SK-N-SH treated with all-trans-retinoic acid at 6 μM for 48 hours (cell line): ENCODE measurements at regions not wholly inside any gene's neighbourhood (a gene's known extent, or its start where the extent isn't known, plus 50 kb on each side); places are given as distances from the start of the nearest gene placed in this dataset.
"Not testable (repeated sequence)": the region's sequence is repeated elsewhere in the genome, so short reads cannot be mapped to it uniquely, and the experiment has no call there.

Source experiments
- ATAC-seq: fragments of 200-7000 bp; cut with Tn5 transposase; 3 replicates; pipeline ENCODE4 v1.9.1; 2020; ENCODE audit warnings: mild to moderate bottlenecking, moderate library complexity
- BACH2 ChIP-seq: fragments of 250-450 bp; sonication (Bioruptor Pico); IDR thresholded peaks from 2 replicates; pipeline ENCODE4 v1.9.0; 2021; ENCODE audit warnings: mild to moderate bottlenecking, borderline replicate concordance
- CSRNP3 ChIP-seq: fragments of 250-450 bp; sonication (Bioruptor Pico); IDR thresholded peaks from 2 replicates; pipeline ENCODE4 v1.5.1; 2021; ENCODE audit warnings: mild to moderate bottlenecking, moderate library complexity
- ESRRG ChIP-seq: fragments of 250-450 bp; sonication (Bioruptor Pico); IDR thresholded peaks from 2 replicates; pipeline ENCODE4 v1.6.1; 2021; ENCODE audit warnings: mild to moderate bottlenecking
- GLIS3 ChIP-seq: fragments of 250-450 bp; sonication (Bioruptor Pico); IDR thresholded peaks from 2 replicates; pipeline ENCODE4 v1.5.0; 2020; ENCODE audit warnings: mild to moderate bottlenecking, moderate library complexity
- ISL1 ChIP-seq: fragments of 250-450 bp; sonication (Bioruptor Pico); IDR thresholded peaks from 2 replicates; pipeline ENCODE4 v2.1.2; 2022; ENCODE audit warnings: mild to moderate bottlenecking, moderate library complexity
- OSR1 ChIP-seq: fragments of 250-450 bp; sonication (Bioruptor Pico); IDR thresholded peaks from 2 replicates; pipeline ENCODE4 v1.8.0; 2022; ENCODE audit warnings: moderate library complexity, mild to moderate bottlenecking, inconsistent platforms
- PATZ1 ChIP-seq: fragments of 250-450 bp; sonication (Bioruptor Pico); IDR thresholded peaks from 2 replicates; pipeline ENCODE4 v1.8.0; 2020; ENCODE audit warnings: mild to moderate bottlenecking, moderate library complexity, borderline replicate concordance
- PPARA ChIP-seq: fragments of 250-450 bp; sonication (Bioruptor Pico); IDR thresholded peaks from 2 replicates; pipeline ENCODE4 v1.5.0; 2020; ENCODE audit warnings: mild to moderate bottlenecking, borderline replicate concordance
- RARB ChIP-seq: fragments of 250-450 bp; sonication (Bioruptor Pico); IDR thresholded peaks from 2 replicates; pipeline ENCODE4 v1.8.0; 2021; ENCODE audit warnings: mild to moderate bottlenecking, moderate library complexity
- SNAI2 ChIP-seq: fragments of 250-450 bp; sonication (Bioruptor Pico); IDR thresholded peaks from 2 replicates; pipeline ENCODE4 v1.5.0; 2020; ENCODE audit warnings: mild to moderate bottlenecking, moderate library complexity
- TCF4 ChIP-seq: fragments of 250-450 bp; sonication (Bioruptor Pico); IDR thresholded peaks from 2 replicates; pipeline ENCODE4 v1.8.0; 2021; ENCODE audit warnings: mild to moderate bottlenecking, moderate library complexity, borderline replicate concordance
- TOX ChIP-seq: fragments of 250-450 bp; sonication (Bioruptor Pico); IDR thresholded peaks from 2 replicates; pipeline ENCODE4 v1.8.0; 2021; ENCODE audit warnings: mild to moderate bottlenecking, moderate library complexity, borderline replicate concordance
- ZC3H10 ChIP-seq: fragments of 250-450 bp; sonication (Bioruptor Pico); IDR thresholded peaks from 2 replicates; pipeline ENCODE4 v1.5.1; 2021; ENCODE audit warnings: mild to moderate bottlenecking, moderate library complexity
- ZFP3 ChIP-seq: fragments of 250-450 bp; sonication (Bioruptor Pico); IDR thresholded peaks from 2 replicates; pipeline ENCODE4 v1.5.0; 2020; ENCODE audit warnings: mild to moderate bottlenecking, moderate library complexity
- ZFP30 ChIP-seq: fragments of 450-650 bp; formaldehyde crosslinking; IDR thresholded peaks from 2 replicates; pipeline ENCODE4 v1.5.0; 2022; ENCODE audit warnings: mild to moderate bottlenecking, moderate library complexity
- ZNF565 ChIP-seq: fragments of 450-650 bp; formaldehyde crosslinking; conservative IDR thresholded peaks from 2 replicates; pipeline ENCODE4 v1.5.0; 2020; ENCODE audit warnings: low read depth, mild to moderate bottlenecking, moderate library complexity
- ZNF70 ChIP-seq: fragments of 450-650 bp; formaldehyde crosslinking; IDR thresholded peaks from 2 replicates; pipeline ENCODE4 v1.5.0; 2020; ENCODE audit warnings: mild to moderate bottlenecking, moderate library complexity
- ZNF8 ChIP-seq: fragments of 450-650 bp; formaldehyde crosslinking; IDR thresholded peaks from 2 replicates; pipeline ENCODE4 v1.5.0; 2020; ENCODE audit warnings: mild to moderate bottlenecking, moderate library complexity
- TF ChIP-seq, protein P1 (sequence below): fragments of 250-450 bp; sonication (Bioruptor Pico); IDR thresholded peaks from 2 replicates; pipeline ENCODE4 v1.5.0; 2020; ENCODE audit warnings: mild to moderate bottlenecking, moderate library complexity
- TF ChIP-seq, protein P2 (sequence below): fragments of 250-450 bp; sonication (Bioruptor Pico); IDR thresholded peaks from 2 replicates; pipeline ENCODE4 v1.5.1; 2020; ENCODE audit warnings: low read depth, mild to moderate bottlenecking, moderate library complexity
- TF ChIP-seq, protein P3 (sequence below): fragments of 250-450 bp; sonication (Bioruptor Pico); IDR thresholded peaks from 2 replicates; pipeline ENCODE4 v1.8.0; 2021; ENCODE audit warnings: low read depth, mild to moderate bottlenecking, moderate library complexity, borderline replicate concordance

DNA sequence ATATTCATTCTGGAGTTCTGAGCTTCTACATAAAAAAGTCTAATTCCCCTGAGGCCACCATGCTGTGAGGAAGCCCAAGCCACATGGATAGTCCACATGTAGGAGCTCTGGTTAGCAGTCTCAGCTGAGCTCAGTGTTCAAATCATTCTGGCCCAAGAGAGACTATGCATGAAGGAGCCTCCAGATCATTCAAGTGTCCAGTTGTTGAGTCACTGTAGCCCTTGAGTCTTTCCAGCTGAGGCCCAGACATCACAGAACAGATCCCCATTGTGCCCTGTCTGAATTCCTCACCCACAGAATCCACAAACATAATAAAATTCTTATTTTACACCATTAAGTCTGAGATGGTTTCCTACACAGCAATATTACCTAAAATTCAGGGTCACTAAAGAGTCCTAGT, 107.0 kb upstream of the NGF start:
- TF ChIP-seq GLIS3 (CRISPR knock-in tag) = no peak
- no peak for TF ChIP-seq OSR1 (CRISPR knock-in tag)
- no peak for TF ChIP-seq TOX
- TF ChIP-seq ZFP30 = no peak
- TF ChIP-seq CSRNP3 (CRISPR knock-in tag) = no peak
- no peak for ATAC-seq

GRCh38 chr1:115440733-115441132, 102.7 kb upstream of the NGF start:
- TF ChIP-seq ZC3H10 (CRISPR knock-in tag) (no peak), TCF4 (CRISPR knock-in tag) (no peak), ZNF70 (CRISPR knock-in tag) (no peak), CSRNP3 (CRISPR knock-in tag) (no peak), SNAI2 (CRISPR knock-in tag) (no peak), ISL1 (no peak), PATZ1 (CRISPR knock-in tag) (no peak), ZNF8 (CRISPR knock-in tag) (no peak), ZFP30 (no peak), PPARA (no peak), TOX (no peak), GLIS3 (CRISPR knock-in tag) (no peak), ZNF565 (no peak)
- TF ChIP-seq, protein P1, sequence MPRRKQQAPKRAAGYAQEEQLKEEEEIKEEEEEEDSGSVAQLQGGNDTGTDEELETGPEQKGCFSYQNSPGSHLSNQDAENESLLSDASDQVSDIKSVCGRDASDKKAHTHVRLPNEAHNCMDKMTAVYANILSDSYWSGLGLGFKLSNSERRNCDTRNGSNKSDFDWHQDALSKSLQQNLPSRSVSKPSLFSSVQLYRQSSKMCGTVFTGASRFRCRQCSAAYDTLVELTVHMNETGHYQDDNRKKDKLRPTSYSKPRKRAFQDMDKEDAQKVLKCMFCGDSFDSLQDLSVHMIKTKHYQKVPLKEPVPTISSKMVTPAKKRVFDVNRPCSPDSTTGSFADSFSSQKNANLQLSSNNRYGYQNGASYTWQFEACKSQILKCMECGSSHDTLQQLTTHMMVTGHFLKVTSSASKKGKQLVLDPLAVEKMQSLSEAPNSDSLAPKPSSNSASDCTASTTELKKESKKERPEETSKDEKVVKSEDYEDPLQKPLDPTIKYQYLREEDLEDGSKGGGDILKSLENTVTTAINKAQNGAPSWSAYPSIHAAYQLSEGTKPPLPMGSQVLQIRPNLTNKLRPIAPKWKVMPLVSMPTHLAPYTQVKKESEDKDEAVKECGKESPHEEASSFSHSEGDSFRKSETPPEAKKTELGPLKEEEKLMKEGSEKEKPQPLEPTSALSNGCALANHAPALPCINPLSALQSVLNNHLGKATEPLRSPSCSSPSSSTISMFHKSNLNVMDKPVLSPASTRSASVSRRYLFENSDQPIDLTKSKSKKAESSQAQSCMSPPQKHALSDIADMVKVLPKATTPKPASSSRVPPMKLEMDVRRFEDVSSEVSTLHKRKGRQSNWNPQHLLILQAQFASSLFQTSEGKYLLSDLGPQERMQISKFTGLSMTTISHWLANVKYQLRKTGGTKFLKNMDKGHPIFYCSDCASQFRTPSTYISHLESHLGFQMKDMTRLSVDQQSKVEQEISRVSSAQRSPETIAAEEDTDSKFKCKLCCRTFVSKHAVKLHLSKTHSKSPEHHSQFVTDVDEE = no peak
- TF ChIP-seq, protein P2, sequence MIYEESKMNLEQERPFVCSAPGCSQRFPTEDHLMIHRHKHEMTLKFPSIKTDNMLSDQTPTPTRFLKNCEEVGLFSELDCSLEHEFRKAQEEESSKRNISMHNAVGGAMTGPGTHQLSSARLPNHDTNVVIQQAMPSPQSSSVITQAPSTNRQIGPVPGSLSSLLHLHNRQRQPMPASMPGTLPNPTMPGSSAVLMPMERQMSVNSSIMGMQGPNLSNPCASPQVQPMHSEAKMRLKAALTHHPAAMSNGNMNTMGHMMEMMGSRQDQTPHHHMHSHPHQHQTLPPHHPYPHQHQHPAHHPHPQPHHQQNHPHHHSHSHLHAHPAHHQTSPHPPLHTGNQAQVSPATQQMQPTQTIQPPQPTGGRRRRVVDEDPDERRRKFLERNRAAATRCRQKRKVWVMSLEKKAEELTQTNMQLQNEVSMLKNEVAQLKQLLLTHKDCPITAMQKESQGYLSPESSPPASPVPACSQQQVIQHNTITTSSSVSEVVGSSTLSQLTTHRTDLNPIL = no peak
- TF ChIP-seq, protein P3, sequence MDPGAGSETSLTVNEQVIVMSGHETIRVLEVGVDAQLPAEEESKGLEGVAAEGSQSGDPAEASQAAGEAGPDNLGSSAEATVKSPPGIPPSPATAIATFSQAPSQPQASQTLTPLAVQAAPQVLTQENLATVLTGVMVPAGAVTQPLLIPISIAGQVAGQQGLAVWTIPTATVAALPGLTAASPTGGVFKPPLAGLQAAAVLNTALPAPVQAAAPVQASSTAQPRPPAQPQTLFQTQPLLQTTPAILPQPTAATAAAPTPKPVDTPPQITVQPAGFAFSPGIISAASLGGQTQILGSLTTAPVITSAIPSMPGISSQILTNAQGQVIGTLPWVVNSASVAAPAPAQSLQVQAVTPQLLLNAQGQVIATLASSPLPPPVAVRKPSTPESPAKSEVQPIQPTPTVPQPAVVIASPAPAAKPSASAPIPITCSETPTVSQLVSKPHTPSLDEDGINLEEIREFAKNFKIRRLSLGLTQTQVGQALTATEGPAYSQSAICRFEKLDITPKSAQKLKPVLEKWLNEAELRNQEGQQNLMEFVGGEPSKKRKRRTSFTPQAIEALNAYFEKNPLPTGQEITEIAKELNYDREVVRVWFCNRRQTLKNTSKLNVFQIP (CRISPR knock-in tag) = no peak
- ATAC-seq = peak; percentile 54

GRCh38 chr1:115439520-115439919, 101.5 kb upstream of the NGF start:
- not testable (repeated sequence) for ATAC-seq

DNA sequence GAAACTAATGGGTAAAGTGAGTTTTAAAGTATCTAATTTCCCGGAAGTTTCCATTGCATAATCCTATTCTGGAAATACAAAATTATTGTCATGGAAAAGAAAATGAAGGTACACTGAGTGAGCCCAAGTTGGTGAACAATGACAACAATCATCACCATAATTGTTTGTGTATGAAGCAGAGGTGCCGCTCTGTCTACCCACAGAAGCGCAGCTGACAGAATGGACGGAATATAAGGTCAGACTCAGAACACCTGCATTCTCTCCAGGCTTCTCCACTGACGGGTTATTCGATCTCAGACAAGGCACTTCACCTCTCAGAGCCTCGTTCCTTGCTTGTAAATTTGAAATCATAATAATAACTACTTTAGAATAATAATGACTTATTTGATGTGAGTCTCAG, 99.1 kb upstream of the NGF start:
- peak; percentile 56 for ATAC-seq
- TF ChIP-seq ZC3H10 (CRISPR knock-in tag) (no peak), ISL1 (no peak), TCF4 (CRISPR knock-in tag) (no peak), ZFP3 (CRISPR knock-in tag) (no peak), ZFP30 (no peak), BACH2 (CRISPR knock-in tag) (no peak), RARB (CRISPR knock-in tag) (no peak), PATZ1 (CRISPR knock-in tag) (no peak), OSR1 (CRISPR knock-in tag) (no peak), ESRRG (CRISPR knock-in tag) (no peak), GLIS3 (CRISPR knock-in tag) (no peak)
- TF ChIP-seq, protein P3 (CRISPR knock-in tag) = no peak
